ENCODE measurements at regions not wholly inside any gene's neighbourhood (a gene's known extent, or its start where the extent isn't known, plus 50 kb on each side); places are given as distances from the start of the nearest gene placed in this dataset.
A peak's percentile ranks its signal among the peaks of the same experiment; 100 is the strongest.

DNA sequence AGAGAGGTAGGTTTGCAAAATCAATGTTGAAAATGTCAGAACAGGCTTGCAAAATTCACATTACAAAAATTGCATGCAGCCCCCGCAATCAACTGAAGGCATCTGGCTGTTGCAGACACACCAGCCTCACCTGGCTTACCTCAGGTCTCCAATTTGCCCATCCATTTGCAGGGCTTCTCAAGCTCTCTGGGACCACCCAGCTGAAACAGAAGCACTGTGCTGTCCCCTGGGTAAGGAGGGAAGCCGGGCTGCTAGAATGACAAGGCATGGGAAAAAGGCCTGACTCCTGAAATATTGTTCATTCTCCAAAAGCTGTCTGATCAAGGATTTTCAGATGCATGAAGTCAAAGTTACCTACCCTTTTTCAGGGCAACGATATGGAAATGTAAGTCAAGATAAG lies 52.6 kb upstream of the CD93 start:
- no peak for DNase-seq (ENCODE audit: low read depth in 2 of 2)

DNA sequence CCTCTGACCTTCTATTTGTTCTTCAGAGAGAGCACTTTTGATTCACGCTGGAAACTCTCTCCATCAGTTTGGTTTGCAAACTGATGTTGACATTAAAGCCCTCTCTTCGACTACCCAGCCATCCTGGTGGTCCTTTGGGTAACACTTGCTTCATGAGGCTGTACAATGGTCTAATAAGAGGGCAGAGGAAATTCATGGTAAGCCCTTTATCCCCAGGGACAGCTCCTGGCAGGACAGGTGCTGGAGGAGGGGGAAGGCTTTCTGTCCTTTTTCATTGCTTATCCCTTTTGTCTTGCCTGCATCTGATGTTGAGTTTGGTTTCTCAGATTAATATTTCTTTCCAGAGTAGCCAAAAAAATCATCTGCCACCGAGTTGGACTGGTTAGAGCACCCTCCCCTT lies 52.1 kb upstream of the CD93 start:
- DNase-seq (ENCODE audit: low read depth in 2 of 2), result no peak

DNA sequence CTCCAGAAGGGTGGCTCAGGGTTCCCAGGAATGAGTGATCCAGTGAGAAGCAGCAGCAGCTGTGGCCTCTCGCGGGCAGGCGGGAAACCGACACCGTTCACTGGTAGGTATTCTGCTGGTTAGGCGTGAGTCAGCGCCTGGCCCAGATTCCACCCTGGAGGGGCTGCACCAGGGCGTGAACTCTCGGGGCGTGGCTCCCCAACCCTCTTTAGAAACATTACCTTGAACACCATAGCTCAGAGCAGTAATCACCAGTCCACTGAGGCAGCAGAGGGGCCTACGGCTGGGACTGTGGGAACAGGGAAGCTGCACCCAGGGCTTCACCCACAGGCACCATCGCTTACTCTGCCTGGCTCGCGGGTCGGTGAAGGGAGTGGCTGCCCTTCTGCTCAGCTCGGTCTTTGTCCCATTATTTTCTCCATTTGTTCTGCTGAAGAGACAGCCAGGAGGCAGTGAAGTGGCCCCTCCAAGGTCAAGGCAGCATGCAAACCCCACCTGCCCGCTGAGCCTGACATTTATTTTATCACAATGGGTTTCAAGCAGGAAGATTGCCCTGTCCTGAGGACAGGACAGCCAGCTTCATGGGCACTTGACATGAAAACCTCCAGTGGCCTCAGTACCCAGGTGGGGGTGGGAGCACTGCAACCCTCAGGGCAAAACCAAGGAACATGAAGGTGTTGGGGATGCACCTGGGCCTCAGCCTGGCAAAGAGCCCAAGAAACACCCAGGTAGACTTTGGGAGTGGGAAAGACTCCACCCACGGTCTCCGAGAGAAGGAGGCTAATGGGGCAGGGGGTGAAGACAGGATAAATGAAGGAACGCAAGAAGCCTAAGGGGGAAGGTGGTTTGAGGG lies 51.0 kb upstream of the CD93 start:
- no peak for DNase-seq (ENCODE audit: low read depth in 2 of 2)

DNA sequence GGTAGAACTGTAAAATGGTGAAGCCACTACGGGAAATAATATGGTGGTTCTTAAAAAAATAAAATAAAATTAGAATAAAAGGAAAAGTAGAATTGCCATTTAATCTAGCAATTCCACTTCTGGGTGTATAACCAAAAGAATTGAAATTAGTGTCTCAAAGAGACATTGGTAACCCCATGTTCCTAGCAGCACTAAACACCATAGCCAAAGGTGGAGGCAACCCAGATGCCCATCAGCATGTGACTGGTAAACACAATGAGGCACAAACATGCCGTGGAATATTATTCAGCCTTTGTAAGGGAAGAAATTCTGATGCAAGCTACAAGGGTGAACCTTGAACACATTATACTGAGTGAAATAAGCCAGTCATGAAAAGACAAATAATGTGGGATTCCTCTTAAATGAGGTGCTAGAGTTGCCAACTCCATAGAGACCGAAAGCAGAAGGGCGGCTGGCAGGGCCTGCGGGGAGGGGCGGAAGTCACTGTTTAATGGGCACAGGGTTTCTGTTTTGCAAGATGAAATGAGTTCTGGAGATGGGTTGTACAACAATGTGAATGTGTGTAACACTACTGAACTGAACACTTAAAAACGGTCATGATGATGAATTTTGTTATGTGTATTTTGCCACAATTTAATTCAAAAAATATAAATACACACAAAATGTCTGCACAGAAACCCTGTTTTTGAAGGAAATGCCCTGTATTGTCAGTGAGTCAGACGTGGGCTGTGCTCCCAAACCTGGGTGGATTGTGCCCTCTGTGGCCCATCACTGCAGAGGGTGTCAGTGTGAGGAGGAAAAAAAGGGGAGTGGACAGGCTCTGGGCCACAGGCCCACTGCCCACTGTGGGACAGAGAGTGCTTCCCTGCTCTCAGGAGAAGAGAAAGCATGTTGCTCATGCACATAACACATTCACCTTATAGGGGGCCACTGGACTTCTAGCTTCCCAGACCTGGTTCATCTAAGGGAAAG lies 49.6 kb upstream of the CD93 start:
- peak in 1 of 2 donors; percentile 67 for DNase-seq (ENCODE audit: low read depth in 2 of 2)
